NCI-H1694 treated with DMSO at 0.1 percent for 48 hours (cell line): ENCODE measurements at regions not wholly inside any gene's neighbourhood (a gene's known extent, or its start where the extent isn't known, plus 50 kb on each side); places are given as distances from the start of the nearest gene placed in this dataset.
"Not testable (repeated sequence)": the region's sequence is repeated elsewhere in the genome, so short reads cannot be mapped to it uniquely, and the experiment has no call there.

Experiments
- DNase-seq: peaks from one replicate; lab custom pipeline; 2025; lab: John Stamatoyannopoulos, UW

DNA sequence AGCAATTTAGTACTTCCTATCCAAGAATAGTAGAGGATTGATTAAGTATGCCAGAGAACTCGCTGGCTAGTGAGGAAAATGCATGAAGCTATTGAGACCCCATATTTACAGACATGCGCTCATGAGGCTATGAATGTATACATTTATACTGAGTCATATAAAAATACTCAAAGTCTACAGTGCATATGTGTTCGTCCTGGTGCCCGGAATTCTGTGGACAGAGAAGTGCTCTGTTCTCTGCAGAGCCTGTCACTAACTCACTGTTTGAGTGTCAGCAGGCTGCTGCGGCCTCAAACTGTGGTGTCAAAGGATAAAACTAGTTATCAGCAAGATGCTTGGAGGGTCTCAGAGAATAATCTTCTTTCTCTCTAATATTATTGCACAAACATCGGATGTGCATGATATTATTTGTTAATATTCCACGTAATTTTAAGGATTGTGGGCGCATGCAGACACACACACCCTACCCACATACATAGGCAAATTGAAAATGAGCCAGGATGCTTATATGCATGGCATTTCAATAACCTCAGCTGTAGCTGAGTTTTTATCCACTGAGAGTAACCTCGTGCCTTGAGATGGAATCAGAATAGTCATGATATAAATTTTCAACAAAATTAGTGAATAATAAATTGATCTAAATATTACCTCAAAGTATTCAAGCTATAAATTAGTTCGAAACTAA is 50.0 kb upstream of the TSC22D2 start:
- no peak for DNase-seq

DNA sequence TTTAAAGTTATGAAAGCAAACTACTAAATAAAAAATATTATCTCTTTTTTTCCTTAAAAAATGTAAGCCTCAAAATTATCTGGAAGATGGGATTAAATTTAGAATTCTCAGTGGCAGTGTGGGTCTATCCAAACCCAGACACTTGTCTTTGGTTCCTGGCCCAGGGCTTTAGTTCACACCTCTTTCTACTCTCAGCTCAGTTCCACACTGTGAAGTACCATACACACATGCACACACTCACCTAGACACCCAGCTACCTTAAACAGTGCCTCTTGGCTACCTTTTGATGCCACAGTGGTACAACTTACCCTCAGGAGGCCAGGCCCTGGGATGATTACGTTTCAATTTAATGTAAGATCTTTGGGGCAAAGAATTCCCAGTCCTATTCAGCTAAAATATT is 51.0 kb upstream of the TSC22D2 start:
- DNase-seq: no peak

DNA sequence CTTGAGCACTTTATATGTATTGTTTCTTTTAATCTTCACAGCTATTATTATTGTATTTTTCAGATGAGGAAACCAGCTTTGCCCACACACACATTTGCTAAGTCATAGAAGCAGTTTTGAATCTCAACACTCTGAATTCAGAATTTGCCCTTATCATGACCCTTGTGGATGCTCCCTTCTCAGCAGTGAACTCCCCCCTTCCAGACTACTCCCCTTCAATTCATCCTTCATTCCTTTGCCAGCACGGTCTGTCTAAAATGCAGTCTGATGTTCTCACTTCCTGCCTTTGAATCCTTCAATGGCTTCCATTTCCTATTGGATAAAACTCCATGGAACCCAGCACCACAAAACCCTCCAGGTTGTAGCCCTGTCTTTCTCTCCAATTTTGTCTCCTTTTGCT is 52.5 kb upstream of the TSC22D2 start:
- no peak for DNase-seq

DNA sequence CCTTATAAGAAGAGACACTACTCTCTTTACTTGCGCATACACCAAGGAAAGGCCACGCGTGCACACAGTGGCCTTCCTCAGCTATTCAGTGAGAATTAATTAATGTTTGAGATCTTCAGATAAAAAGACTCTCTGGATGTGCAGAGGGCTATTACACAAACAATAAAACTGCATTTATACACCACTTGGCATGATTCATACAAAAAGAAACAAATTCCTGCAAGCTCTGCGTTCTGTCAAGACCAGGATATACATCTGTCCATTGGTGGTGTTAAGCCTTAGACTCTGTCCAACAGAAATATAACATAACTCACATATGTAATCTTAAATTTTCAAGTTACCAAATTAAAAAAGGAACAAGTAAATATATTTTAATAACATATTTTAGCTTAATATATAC is 55.2 kb upstream of the TSC22D2 start:
- no peak for DNase-seq

DNA sequence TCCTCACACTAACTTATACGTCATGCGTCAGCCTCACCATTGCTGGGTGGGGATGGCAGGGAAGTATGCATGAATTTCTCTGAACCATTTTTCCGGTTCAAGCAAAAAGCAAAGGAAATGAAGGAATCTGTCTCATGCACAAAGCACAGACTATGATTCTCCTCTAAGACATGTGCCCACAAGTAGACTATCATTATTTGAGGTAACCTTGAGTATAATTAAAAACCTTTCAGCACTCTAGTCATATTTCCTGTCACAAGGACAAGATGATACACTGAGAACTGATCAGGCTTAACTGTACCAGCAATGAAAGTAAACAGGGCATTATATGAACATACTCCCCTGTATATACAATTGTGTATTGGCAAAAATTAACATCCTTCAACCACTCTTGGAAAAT is 56.7 kb upstream of the TSC22D2 start:
- no peak for DNase-seq

DNA sequence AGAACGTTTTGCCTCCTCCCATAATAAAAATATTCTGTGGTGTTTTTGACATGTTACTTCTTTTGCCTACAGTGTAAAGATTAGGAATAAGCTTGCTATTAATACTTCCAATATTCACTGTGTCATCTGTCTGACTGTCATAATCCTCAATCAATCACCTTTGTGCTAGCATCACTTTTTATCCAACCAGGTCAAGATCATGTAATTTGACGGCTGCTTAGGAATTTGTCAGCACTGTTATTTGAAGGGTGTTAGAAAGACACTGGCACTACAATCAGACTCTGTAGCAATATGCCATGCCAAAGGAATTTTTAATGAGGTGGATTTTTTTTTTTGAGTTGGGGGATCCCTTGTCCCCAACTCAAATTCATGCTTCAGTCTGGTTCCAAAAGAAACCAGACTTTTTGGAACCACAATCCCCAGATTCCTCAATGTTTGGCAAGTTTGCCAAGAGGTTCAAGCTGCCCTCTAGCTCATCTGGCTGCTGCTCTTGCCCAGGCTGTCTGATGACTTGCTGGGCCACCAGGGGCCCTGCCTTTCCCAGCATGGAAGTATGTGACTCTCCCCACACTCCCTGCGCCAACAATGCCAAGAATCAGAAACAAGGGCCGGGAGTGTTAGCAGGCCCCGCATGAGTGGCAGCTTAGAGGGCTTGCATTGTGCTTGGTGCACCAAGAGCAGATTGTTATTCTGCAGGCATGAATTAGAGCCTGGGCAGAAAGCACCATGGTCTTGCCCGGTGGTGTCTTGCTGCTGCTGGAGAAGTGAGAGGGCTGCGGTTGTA is 58.6 kb upstream of the TSC22D2 start:
- no peak for DNase-seq

DNA sequence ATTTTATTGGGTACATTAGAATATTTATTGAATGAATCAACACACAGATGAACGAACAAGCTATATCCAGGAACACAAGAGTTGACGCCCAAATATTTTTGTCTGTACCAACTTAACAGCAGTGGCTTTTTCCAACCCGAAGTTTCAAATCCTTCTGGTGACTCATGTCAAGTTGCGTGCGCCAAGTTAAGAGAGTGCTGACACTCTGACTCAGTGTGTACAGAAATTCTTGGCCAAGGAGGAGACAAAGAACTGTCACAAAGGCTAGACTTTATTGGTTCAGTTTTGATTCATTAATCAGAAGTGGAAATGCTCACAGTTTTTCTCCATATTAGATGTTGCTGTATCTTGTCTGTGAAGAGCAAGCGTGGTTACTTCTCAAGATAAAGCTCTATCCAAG is 59.6 kb upstream of the TSC22D2 start:
- no peak for DNase-seq

DNA sequence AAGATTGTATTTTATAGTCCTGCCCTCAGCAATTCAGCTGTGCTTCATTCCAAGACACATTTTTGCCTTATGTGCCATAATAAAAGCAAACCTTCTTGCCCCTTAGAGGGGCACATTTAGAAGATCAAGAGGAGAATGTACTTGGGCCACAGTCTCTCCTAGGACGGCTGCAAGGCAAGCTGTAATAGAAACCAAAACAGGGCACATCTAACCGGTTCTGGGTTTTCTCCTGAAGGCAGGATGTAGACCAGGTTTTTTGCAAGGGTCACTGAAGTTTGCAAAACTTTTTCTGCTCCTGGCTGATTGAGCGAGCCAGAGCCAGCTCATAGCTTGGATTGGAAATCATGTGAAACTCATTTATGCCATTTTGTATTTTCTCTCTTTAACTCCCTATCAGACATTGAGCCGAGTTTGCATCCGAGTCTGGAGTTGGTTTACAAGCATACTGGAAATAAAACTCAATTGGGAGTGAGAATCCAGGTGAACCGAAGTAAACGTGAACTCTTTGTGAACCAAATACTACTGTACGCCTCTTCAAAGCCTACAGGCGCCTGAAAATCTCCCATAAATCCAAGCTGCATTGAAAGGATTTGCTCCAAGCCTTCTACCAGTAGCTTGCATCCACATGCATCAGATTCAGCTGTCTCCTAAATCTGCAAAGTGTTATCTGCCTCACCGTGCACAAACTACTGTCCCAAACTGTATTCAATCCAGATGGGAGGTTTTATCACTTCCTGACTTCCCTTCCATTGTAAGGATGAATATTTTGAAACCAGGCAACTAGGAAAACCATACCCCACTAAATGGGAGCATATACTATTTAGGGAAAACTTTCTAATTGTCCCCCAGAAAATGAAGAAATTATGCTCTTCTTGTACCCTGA is 60.9 kb upstream of the TSC22D2 start:
- no peak for DNase-seq

DNA sequence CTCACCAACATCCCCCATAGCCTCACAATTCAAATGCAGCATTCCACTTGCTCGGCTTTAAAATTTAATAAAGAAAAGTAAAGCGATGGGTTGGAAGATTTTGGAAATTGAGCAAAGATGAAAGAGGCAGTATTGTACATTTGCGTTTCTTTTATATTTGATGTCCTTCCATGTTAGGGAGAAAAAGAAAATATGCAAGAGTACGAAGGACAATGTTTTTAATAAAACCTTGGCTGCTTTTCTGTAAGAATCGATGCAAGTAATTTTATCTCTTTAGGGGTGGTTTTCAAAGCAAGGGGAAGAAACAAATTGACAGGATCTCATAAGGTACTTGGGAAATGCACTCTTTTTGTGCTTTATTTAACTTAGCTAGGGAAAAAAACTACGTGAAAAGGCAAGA is 61.8 kb upstream of the TSC22D2 start:
- no peak for DNase-seq

DNA sequence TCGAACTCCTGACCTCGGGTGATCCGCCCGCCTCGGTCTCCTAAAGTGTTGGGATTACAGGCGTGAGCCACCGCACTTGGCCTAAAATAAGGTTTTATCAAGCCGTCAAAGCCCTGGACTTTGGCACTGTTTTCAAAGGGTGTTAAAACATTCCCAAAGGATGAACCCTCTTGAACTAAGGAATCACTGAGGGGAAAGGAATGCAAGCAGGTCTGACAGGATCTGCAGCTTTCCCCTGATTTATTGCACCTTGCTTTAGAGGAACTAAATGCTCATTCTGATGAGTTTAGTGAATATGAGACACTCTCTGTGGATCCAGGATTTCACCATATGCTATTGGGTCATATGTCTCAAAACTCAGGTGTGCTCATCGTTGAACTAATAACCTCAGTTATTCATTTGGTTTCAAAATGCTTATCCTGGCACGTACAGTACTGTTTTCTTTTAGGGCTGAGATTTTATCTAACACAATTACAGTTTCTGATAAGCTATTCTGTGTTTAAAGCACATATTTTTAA is 63.0 kb upstream of the TSC22D2 start:
- no peak for DNase-seq

DNA sequence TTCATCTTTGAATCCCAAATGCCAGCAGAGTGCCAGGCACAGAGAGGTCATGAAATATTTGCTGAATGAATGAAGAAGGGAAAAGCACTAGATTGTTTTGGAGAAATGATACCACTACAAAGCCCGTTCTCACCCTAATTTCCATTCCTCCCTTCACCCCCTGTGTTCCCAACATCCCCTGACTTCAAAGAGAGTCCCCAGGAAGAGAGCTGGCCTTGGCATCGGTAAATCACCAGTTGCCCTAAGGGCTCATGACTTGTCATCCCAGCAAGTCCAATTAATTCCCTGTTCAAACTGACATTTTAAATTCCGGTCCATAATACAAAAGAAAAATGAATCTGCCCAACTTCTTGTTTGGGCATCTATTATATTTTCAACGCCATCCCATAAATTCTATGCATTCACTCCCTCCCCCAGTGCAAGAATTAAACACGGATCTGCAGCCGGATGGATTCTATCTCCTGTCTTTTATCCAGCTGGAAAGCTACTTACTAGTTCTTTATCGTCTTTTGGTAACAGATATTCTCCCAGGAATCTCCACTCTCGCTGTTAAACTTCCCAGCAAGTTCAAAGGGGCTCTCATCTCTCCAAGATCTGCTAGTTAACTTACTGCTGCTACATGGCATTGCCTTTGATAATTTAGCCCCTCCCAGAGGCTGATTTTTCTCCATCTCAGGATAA is 63.9 kb upstream of the TSC22D2 start:
- DNase-seq: no peak

DNA sequence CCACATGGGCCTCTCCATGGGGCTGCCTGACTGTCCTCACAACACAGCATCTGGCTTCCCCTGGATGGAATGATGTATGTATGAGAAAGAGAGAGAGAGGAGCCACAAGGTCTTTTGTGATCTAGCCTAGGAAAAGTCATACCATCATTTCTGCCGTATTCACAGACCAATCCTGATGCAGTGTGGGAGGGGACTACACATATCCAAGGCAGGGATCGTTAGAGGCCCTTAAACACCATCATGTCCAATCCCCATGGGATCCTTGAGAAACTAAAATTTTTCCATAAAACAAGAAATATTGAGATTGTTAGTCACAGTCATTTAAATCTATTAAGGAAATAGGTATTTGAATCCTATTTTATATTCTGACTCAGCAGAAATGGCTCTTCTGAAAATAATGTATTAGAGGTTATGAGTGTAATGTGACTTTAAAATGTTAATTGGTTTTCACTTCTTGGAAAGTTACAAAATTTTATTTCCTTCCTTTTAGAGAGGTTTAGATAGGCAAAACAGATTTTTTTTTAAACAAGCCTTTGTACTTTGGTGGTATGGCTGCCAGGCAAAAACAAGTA is 65.1 kb upstream of the TSC22D2 start:
- DNase-seq: no peak

DNA sequence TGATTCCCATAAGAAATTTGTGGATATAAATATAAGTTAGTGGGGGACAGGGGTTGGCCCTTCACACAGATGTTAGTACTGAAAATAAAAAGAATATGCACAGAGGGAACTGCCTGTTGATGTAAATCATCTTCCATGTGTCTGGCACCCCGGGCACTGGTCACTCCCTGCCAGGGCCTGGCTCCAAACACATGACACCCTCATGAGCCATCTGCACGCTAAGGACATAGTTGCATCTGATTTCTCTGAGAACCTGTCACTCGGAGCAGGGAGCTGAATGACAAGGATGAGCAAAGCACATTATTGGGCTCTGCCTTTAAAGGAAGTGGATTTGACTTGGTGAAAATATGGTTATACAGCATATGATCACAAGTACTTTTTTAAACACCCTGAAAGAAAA is 66.2 kb upstream of the TSC22D2 start:
- no peak for DNase-seq

DNA sequence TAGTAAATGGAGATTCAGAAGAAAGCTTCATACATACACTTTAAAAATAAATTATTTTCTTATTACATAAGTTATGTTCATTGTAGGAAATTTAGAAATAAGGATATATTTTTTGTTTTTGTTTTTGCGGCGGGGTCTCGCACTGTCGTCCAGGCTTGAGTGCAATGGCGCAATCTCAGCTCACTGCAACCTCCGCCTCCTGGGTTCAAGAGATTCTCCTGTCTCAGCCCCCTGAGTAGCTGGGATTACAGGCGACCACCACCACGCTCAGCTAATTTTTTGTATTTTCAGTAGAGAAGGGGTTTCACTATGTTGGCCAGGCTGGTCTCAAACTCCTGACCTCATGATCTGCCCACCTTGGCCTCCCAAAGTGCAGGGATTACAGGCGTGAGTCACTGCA is 71.7 kb upstream of the TSC22D2 start:
- DNase-seq: not testable (repeated sequence)

DNA sequence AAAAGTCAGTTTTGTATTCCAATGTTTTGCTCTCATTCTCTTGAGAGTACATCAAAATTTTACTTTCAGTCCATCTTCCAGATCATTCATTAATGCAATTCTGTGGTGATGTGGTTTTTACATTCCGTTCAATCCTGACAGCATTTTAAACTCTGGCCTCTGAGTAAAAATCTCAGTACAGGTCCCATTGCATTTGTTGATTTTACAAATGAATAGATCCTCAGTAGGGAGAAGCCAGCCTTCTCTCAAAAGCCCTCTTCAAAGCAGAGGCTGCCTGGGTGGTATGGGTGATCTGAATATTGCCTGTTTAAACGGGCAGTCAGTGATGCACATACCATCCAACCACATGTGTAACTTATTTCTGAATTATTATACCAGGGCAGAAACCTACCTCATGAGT is 72.5 kb upstream of the TSC22D2 start:
- DNase-seq: no peak

DNA sequence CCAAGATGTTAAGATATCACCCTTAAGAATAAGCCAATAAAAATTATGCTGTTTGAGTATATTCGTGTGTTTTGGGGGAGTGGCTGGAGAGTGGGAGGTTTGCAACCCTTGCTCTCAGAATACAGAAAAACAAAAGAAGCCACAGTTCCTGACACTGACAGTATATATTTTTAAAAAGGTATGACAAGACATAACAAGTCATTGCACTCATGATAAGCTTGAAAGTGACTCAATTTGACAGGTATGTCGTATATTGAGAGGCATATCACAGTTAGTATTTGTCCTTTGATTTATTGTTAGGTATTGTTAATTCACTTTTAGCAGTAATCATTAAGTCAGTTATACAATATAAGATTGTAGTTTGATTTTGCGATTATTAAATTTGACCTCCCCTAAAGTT is 73.1 kb upstream of the TSC22D2 start:
- DNase-seq: no peak

DNA sequence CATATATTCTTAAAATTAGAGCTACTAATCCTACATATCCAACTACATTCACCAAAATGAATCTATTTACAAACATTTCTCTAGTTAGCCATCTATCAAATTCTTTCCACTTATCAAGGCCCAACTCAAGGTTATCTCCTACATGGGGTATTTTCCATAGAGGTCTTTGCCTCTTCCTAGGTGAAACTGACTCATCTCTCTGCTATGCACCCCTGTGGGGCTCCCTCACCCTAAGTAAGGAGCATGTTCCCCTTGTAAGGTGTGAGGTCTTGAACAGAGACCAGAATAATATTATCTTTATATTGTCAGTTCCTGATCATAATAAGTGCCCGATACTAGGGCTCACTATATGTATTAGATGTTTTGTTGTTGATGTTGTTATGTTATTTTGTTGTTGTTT is 74.6 kb upstream of the TSC22D2 start:
- no peak for DNase-seq

DNA sequence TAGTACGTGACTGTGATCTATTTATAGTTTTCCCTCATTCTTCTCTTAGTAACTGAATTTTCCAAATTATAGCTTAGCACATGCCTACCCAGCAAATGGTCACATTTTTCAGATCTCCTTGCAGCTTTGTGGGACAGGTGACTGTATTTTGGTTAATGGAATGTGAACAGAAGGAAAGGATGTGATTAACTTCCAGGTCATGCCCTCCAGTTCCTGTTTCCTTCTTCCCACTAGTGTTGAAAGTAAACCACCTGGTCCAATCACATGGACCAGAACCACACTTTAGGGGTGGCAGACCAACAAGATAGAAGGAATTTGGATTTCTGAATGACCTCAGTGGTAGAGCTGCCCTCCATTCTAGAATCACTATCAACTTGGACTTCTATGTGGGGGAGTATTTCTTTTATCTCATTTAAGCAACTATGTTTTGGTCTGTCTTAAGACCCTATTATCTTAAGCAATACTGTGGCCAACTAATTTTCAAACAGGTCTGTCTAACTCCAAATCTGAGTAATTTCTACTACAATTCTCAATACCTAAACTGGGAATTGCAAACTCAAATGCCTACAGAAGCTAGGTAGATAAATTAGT is 76.0 kb upstream of the TSC22D2 start:
- no peak for DNase-seq

DNA sequence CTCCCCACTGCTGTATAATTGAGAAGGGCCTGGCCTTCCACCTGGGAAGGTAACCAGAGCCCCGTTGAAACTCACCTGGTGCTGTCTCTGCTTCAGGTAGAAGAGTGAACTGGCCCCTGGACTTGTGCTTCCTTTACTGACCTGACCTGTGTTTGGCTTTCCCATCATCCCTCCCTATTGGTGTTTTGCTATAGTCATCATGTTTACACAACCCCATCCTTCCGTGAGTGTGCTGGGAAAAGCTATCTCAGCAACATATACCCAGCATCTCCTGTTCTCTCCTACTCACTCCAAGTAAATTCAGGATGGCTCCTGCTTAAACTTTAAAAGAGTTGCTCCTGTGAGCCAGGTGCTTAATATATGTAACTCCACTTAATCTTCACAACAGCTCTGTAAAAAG is 77.2 kb upstream of the TSC22D2 start:
- DNase-seq: no peak

DNA sequence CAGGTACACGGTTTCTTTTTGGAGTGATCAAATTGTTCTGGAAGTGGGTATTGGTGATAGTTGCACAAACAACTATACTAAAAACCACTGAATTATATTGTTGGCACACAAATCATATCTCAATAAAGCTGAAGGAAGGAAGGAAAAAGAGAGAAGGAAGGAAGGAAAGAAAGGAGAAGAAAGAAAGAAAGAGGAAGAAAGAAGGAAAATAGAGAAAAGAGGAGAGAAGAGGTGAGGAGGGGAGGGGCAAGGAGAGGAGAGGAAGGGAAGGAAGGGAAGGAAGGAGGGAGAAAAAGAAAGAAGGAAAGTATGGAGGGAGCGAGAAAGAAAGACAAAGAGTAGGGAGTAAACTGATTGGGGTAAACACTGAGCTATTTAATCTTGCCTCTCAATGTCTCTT is 77.9 kb upstream of the TSC22D2 start:
- DNase-seq: no peak

DNA sequence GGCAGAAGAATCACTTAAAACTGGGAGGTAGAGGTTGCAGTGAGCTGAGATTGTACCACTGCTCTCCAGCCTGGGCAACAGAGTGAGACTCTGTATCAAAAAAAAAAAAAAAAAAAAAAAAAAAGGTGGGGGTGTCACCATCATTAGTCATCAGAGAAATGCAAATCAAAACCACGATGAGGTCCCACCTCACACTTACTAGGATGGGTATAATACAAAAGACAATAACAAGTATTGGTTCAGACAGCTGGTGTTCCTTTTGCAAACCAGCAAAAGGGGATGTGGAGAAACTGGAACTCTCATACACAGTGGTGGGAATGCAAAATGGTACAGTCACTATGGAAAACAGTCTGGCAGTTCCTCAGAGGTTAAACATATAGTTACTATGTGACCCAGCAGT is 78.7 kb upstream of the TSC22D2 start:
- DNase-seq: no peak
